ENCODE measurements at regions not wholly inside any gene's neighbourhood (a gene's known extent, or its start where the extent isn't known, plus 50 kb on each side); places are given as distances from the start of the nearest gene placed in this dataset.

GRCh38 chr5:165304193-165304827, 1798.9 kb downstream of the MAT2B start:
- no peak for TF ChIP-seq EZH2 (IDR thresholded peaks at IDR 0.05)
- TF ChIP-seq POLR2AphosphoS5 (IDR thresholded peaks at IDR 0.05; ENCODE audit: borderline replicate concordance, low read depth, low read length): no peak
